Lower lobe of right lung (tissue), 2 donors: ENCODE measurements at regions not wholly inside any gene's neighbourhood (a gene's known extent, or its start where the extent isn't known, plus 50 kb on each side); places are given as distances from the start of the nearest gene placed in this dataset.

Experiments used
- ATAC-seq, 2 donors: fragments of 200-7000 bp; cut with Tn5 transposase; one replicate each; pipeline ENCODE4 v1.9.1; 2020 to 2022; ENCODE audit warnings: mild to moderate bottlenecking in 2 of 2, moderate library complexity in 2 of 2
- DNase-seq: peaks from one replicate; pipeline ENCODE4 v3.0.0-alpha.2; 2020
- H3K27ac ChIP-seq: fragments of 200-600 bp; one replicate; pipeline ENCODE4 v1.8.0; 2022
- H3K27me3 ChIP-seq: fragments of 200-600 bp; one replicate; pipeline ENCODE4 v1.8.0; 2022; ENCODE audit warnings: low read depth
- H3K36me3 ChIP-seq: fragments of 200-600 bp; one replicate; pipeline ENCODE4 v1.8.0; 2022; ENCODE audit warnings: mild to moderate bottlenecking
- H3K4me1 ChIP-seq: fragments of 200-600 bp; one replicate; pipeline ENCODE4 v1.8.0; 2022
- H3K4me3 ChIP-seq: fragments of 200-600 bp; one replicate; pipeline ENCODE4 v1.8.0; 2022; ENCODE audit warnings: mild to moderate bottlenecking
- H3K9me3 ChIP-seq: fragments of 200-600 bp; one replicate; pipeline ENCODE4 v1.8.0; 2022
- intact Hi-C: fragments of 100-400 bp; cut with DNase I; formaldehyde crosslinking; loops from one replicate; pipeline ENCODE4 v1.11.0; 2022
- TF ChIP-seq, protein P1 (sequence below): fragments of 200-600 bp; IDR thresholded peaks from one replicate; pipeline ENCODE4 v1.8.0; 2022; ENCODE audit warnings: antibody characterized with exemption, mild to moderate bottlenecking
- donor health status: DM: no; HTN: yes; CAD: no; lungs with severe emphysema.

DNA sequence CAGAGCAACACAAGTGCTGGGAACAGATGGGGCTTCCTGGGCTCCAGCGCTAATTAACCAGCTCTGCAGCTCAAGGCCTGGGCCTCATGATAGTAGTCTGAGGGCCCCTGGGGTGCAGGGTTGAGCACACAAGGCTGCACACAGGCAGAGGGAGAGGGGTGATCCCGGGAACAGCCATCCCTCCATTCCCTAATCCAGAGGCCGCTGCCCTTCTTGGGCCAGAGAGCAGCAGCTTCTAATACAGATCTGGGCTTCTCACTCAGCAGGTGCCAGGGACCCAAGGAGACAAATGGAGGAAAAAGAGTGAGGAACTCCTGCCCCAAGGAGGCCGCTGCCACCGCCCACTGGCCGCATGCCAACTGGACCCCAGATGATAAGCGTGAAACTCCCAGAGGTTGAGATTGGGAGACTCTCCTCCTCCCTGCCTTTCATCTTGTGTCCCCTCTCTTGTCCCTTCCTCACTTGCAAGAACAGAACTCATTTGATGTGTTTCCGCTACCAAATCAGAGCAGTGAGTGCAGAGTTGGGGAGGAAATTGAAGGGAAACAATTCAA, 58.0 kb upstream of the IFNAR2 start:
- intact Hi-C loops, result no loop called here
- Histone ChIP-seq H3K27ac (no peak overlapping the region), H3K4me1 (no peaks in the 10 kb centered on the region), H3K36me3 (no peaks in the 10 kb centered on the region), H3K4me3 (no peak overlapping the region), H3K27me3 (peaks cover 4% of the 10 kb centered on the region), H3K9me3 (no peaks in the 10 kb centered on the region)
- TF ChIP-seq, protein P1, sequence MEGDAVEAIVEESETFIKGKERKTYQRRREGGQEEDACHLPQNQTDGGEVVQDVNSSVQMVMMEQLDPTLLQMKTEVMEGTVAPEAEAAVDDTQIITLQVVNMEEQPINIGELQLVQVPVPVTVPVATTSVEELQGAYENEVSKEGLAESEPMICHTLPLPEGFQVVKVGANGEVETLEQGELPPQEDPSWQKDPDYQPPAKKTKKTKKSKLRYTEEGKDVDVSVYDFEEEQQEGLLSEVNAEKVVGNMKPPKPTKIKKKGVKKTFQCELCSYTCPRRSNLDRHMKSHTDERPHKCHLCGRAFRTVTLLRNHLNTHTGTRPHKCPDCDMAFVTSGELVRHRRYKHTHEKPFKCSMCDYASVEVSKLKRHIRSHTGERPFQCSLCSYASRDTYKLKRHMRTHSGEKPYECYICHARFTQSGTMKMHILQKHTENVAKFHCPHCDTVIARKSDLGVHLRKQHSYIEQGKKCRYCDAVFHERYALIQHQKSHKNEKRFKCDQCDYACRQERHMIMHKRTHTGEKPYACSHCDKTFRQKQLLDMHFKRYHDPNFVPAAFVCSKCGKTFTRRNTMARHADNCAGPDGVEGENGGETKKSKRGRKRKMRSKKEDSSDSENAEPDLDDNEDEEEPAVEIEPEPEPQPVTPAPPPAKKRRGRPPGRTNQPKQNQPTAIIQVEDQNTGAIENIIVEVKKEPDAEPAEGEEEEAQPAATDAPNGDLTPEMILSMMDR, result no peak
- ATAC-seq, result no peak
- no peak for DNase-seq

DNA sequence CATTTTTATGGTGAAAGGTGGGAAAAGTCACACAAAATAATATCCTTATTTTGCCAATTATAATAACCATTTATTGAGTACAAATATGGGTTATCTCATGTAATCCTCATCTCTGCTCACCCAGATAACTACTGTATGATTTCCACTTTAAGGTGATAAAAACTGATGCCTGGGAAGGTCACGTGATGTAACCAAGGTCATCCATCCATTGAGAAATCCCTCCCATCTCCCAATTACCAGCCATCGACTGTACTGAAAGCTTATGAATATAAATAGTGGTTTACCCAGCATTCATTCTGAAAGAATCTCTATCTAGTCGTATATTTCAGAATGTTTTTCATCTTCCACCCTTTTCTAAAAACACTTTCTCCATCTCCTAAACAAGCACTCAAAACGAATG, 55.0 kb upstream of the IFNAR2 start:
- Histone ChIP-seq H3K36me3 (no peaks in the 10 kb centered on the region), H3K27me3 (peaks cover 4% of the 10 kb centered on the region), H3K9me3 (no peaks in the 10 kb centered on the region), H3K4me1 (no peaks in the 10 kb centered on the region), H3K4me3 (no peak overlapping the region), H3K27ac (no peak overlapping the region)
- no peak for DNase-seq
- intact Hi-C loops, result no loop called here
- TF ChIP-seq, protein P1, result no peak
- no peak for ATAC-seq
